Activated naive CD8-positive, alpha-beta T cell treated with anti-CD3 and anti-CD28 coated beads, Interleukin-2, amount 50 U/mL, for 24 hours (primary cell): ENCODE measurements at regions not wholly inside any gene's neighbourhood (a gene's known extent, or its start where the extent isn't known, plus 50 kb on each side); places are given as distances from the start of the nearest gene placed in this dataset.
"Not testable (repeated sequence)": the region's sequence is repeated elsewhere in the genome, so short reads cannot be mapped to it uniquely, and the experiment has no call there.

ENCODE experiments used
- ATAC-seq: fragments of 150-1000 bp; cut with Tn5 transposase; one replicate; pipeline ENCODE4 v1.10.0; 2021
- DNase-seq: peaks from one replicate; pipeline ENCODE4 v3.0.0; 2021
- H3K27ac Mint-ChIP-seq: one replicate; pipeline ENCODE4 v1.8.0; 2021; ENCODE audit warnings: mild to moderate bottlenecking, mixed read lengths
- H3K27me3 Mint-ChIP-seq: one replicate; pipeline ENCODE4 v1.8.0; 2021; ENCODE audit warnings: mixed read lengths
- H3K36me3 Mint-ChIP-seq: one replicate; pipeline ENCODE4 v1.8.0; 2021; ENCODE audit warnings: low read depth, mixed read lengths
- H3K4me1 Mint-ChIP-seq: one replicate; pipeline ENCODE4 v1.8.0; 2021; ENCODE audit warnings: mixed read lengths
- H3K4me3 Mint-ChIP-seq: one replicate; pipeline ENCODE4 v1.8.0; 2021; ENCODE audit warnings: mild to moderate bottlenecking, moderate library complexity, mixed read lengths
- H3K9me3 Mint-ChIP-seq: one replicate; pipeline ENCODE4 v1.8.0; 2021; ENCODE audit warnings: mixed read lengths

- not testable (repeated sequence) for DNase-seq, H3K27ac Mint-ChIP-seq, H3K4me1 Mint-ChIP-seq, ATAC-seq, H3K27me3 Mint-ChIP-seq, H3K9me3 Mint-ChIP-seq, H3K36me3 Mint-ChIP-seq, H3K4me3 Mint-ChIP-seq
Observed at GRCh38 chr7:56889454-56889853, 242.8 kb downstream of the ZNF479 start.

DNA sequence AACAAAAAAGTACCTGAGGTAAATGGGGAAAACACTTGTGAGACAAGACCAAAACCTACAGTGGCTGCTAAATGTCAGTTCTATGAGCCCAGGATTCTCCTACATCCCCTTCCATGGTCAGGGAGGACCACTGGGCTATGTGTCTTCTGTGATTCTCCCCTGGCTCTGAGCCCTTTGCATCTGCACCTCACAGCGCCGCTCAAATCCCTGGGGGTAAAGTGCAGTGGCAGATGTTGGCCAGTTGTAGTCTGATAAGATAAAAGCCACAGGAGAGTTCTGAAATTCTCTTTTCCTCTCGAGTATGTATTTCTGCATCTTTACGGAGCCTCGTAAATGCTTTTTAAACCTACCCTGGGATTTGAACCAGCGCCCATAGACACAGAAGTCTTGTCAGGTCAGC, 247.1 kb downstream of the ZNF479 start:
- H3K27me3 Mint-ChIP-seq, H3K36me3 Mint-ChIP-seq, H3K4me3 Mint-ChIP-seq, H3K9me3 Mint-ChIP-seq, H3K27ac Mint-ChIP-seq, H3K4me1 Mint-ChIP-seq, ATAC-seq, DNase-seq: not testable (repeated sequence)

- not testable (repeated sequence) for ATAC-seq, H3K27ac Mint-ChIP-seq, H3K4me3 Mint-ChIP-seq, H3K36me3 Mint-ChIP-seq, H3K27me3 Mint-ChIP-seq, H3K4me1 Mint-ChIP-seq, DNase-seq, H3K9me3 Mint-ChIP-seq
Observed at GRCh38 chr7:56882318-56882717, 249.9 kb downstream of the ZNF479 start.
